K562 (cell line): ENCODE measurements at regions not wholly inside any gene's neighbourhood (a gene's known extent, or its start where the extent isn't known, plus 50 kb on each side); places are given as distances from the start of the nearest gene placed in this dataset.

ENCODE experiments used
- FOXA3 ChIP-seq, 2 experiments: fragments of 450-650 bp in 1 of 2; sonication (generic) in 1 of 2; formaldehyde crosslinking; IDR thresholded peaks in 1 of 2; conservative IDR thresholded peaks in 1 of 2; 2 replicates each; pipeline versions ENCODE4 v1.4.0 to v1.8.0; 2020 to 2022; ENCODE audit warnings: mild to moderate bottlenecking in 2 of 2, missing genetic modification reagents in 1 of 2
- MYC ChIP-seq, 2 experiments: fragments of 250-450 bp in 1 of 2; sonication (Bioruptor Pico) in 1 of 2; IDR thresholded peaks; 2 replicates each; pipeline versions ENCODE4 v1.5.1 to v1.6.1; 2012 to 2021; ENCODE audit warnings: low read depth in 2 of 2, borderline replicate concordance in 1 of 2, improper control_type of control experiment in 1 of 2, low read length in 1 of 2, mild to moderate bottlenecking in 1 of 2, moderate library complexity in 1 of 2
- NFATC3 ChIP-seq: fragments of 450-650 bp; IDR thresholded peaks from 2 replicates; pipeline ENCODE4 v1.6.1; 2017; ENCODE audit warnings: mild to moderate bottlenecking
- TF ChIP-seq, protein P1 (sequence below): fragments of 450-650 bp; IDR thresholded peaks from 2 replicates; pipeline ENCODE4 v1.6.1; 2016; ENCODE audit warnings: low read depth

DNA sequence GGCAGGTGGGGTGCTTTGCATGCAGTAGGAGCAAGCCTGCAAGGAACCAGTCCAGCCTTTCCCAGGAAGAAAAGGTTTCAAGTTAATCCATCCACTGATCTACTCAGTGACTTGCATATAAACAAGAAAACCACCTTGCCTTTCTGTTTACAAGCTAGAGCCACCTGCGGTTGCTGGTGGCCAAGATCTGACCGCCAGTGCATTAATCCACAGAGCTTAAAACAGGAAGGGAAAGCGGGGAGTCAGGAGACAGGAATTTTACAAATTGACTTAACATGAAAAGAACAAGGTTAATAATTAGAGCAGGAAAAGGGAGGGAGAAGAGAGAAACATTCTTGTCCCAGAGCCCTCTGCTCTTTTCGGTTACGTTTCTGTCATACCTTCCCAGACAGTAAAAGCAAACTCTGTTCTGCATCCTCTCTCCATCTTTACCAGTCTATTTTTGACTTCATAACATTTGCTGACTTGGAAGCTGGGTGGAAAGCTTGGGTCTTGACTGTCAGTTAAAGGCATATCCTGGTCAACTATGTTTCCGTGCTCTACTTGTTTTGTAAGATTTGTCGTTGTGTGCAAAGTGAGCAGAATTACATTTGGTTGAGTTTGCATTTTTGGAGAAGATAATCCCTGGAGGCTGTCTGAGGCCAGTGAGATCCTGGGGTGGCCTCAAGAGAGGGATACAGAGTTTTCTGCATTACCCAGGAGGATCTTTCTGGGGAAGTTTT is 760.6 kb downstream of the EFNB2 start (continued):
- TF ChIP-seq, protein P1, sequence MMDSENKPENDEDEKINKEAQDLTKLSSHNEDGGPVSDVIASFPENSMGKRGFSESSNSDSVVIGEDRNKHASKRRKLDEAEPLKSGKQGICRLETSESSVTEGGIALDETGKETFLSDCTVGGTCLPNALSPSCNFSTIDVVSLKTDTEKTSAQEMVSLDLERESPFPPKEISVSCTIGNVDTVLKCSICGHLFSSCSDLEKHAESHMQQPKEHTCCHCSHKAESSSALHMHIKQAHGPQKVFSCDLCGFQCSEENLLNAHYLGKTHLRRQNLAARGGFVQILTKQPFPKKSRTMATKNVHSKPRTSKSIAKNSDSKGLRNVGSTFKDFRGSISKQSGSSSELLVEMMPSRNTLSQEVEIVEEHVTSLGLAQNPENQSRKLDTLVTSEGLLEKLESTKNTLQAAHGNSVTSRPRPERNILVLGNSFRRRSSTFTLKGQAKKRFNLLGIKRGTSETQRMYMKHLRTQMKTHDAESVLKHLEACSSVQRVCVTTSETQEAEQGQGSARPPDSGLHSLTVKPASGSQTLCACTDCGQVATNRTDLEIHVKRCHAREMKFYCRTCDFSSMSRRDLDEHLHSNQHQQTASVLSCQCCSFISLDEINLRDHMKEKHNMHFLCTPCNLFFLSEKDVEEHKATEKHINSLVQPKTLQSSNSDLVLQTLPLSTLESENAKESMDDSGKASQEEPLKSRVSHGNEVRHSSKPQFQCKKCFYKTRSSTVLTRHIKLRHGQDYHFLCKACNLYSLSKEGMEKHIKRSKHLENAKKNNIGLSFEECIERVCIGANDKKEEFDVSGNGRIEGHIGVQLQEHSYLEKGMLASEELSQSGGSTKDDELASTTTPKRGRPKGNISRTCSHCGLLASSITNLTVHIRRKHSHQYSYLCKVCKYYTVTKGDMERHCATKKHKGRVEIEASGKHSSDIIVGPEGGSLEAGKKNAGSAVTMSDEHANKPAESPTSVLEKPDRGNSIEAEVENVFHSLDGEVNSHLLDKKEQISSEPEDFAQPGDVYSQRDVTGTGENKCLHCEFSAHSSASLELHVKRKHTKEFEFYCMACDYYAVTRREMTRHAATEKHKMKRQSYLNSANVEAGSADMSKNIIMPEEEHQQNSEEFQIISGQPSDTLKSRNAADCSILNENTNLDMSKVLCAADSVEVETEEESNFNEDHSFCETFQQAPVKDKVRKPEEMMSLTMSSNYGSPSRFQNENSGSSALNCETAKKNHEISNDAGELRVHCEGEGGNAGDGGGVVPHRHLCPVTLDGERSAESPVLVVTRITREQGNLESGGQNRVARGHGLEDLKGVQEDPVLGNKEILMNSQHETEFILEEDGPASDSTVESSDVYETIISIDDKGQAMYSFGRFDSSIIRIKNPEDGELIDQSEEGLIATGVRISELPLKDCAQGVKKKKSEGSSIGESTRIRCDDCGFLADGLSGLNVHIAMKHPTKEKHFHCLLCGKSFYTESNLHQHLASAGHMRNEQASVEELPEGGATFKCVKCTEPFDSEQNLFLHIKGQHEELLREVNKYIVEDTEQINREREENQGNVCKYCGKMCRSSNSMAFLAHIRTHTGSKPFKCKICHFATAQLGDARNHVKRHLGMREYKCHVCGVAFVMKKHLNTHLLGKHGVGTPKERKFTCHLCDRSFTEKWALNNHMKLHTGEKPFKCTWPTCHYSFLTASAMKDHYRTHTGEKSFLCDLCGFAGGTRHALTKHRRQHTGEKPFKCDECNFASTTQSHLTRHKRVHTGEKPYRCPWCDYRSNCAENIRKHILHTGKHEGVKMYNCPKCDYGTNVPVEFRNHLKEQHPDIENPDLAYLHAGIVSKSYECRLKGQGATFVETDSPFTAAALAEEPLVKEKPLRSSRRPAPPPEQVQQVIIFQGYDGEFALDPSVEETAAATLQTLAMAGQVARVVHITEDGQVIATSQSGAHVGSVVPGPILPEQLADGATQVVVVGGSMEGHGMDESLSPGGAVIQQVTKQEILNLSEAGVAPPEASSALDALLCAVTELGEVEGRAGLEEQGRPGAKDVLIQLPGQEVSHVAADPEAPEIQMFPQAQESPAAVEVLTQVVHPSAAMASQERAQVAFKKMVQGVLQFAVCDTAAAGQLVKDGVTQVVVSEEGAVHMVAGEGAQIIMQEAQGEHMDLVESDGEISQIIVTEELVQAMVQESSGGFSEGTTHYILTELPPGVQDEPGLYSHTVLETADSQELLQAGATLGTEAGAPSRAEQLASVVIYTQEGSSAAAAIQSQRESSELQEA, result no peak
- TF ChIP-seq NFATC3, result no peak
- TF ChIP-seq MYC (IDR thresholded peaks at IDR 0.05; ENCODE audit: low read depth, low read length), result no peak
- no peak for TF ChIP-seq MYC (CRISPR knock-in tag; IDR thresholded peaks at IDR 0.05; ENCODE audit: borderline replicate concordance, low read depth)
- TF ChIP-seq FOXA3 (CRISPR knock-in tag; conservative IDR thresholded peaks at IDR 0.05 in 1 of 2, IDR thresholded peaks at IDR 0.05 in 1 of 2), result no peak
